RWPE1 (cell line): ENCODE measurements at regions not wholly inside any gene's neighbourhood (a gene's known extent, or its start where the extent isn't known, plus 50 kb on each side); places are given as distances from the start of the nearest gene placed in this dataset.
"Not testable (repeated sequence)": the region's sequence is repeated elsewhere in the genome, so short reads cannot be mapped to it uniquely, and the experiment has no call there.

ENCODE experiments used
- CTCF ChIA-PET: fragments of 350-600 bp; sonication (Branson Sonifier 250); formaldehyde crosslinking; extraction: SDS; loops from one replicate; lab custom pipeline; 2021; lab: Yijun Ruan, JAX
- POLR2A ChIA-PET: fragments of 400-600 bp; formaldehyde crosslinking; extraction: SDS; loops from one replicate; lab custom pipeline; 2020; ENCODE audit warnings: antibody characterized with exemption; ENCODE audit not compliant: low non-redundant PET; lab: Yijun Ruan, JAX
- DNase-seq: peaks from one replicate; pipeline ENCODE4 v3.0.0; 2012; ENCODE audit warnings: low spot score
- H3K27ac ChIP-seq: fragments of 450-650 bp; 2 replicates; pipeline ENCODE4 v1.5.1; 2017
- TF ChIP-seq, protein P1 (sequence below): fragments of 450-650 bp; conservative IDR thresholded peaks from 2 replicates; pipeline ENCODE4 v1.5.1; 2017; ENCODE audit warnings: low read depth, mild to moderate bottlenecking

DNA sequence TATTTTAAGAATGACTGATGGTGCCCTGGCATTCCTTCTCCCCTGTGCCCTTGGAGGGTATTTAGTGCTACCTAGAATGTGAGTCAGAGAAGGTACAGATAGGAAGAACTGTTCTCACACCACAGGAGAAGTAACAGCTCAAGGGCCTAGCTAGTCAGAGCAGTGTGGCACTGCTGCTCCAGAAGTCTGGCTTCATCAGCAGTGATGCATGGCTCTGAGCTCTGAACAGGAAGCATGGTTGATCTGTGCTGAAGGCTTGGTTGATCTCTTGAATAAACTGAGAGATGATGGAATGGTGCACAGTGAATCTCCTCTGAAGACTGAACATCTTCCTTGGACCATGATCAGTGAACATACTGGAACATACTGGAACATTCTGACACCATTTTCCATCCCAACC, 425.3 kb upstream of the SLC35B3 start:
- TF ChIP-seq, protein P1, sequence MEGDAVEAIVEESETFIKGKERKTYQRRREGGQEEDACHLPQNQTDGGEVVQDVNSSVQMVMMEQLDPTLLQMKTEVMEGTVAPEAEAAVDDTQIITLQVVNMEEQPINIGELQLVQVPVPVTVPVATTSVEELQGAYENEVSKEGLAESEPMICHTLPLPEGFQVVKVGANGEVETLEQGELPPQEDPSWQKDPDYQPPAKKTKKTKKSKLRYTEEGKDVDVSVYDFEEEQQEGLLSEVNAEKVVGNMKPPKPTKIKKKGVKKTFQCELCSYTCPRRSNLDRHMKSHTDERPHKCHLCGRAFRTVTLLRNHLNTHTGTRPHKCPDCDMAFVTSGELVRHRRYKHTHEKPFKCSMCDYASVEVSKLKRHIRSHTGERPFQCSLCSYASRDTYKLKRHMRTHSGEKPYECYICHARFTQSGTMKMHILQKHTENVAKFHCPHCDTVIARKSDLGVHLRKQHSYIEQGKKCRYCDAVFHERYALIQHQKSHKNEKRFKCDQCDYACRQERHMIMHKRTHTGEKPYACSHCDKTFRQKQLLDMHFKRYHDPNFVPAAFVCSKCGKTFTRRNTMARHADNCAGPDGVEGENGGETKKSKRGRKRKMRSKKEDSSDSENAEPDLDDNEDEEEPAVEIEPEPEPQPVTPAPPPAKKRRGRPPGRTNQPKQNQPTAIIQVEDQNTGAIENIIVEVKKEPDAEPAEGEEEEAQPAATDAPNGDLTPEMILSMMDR, result no peak
- ChIA-PET POLR2A (no interaction called here), CTCF (interaction anchor here (0.5 kb wide), 1 partner anchor 737 kb away, joined by 3 read pairs; no protein-coding TSS in a partner anchor)
- DNase-seq, result no peak
- no peak overlapping the region for H3K27ac ChIP-seq

DNA sequence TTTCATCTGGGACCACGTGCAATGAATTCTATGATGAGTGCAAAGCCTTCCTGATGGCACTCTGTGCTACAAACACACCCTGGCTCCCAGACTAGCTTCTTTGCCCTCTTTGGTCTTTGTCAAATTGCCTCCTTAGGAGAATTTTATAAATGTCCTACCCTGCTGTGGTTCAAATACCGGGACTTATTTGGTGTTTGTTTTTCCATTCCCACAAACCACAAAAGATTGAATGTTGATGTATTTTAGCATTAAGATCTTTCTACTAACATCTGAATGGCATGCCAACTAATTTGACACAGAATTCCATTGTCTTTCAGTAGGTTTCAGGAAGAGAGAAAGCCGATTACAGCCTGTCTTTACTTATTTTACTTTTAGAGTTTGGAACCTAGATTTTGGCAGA, 424.2 kb upstream of the SLC35B3 start:
- ChIA-PET POLR2A (no interaction called here), CTCF (no interaction called here)
- no peak for DNase-seq
- TF ChIP-seq, protein P1, result no peak
- H3K27ac ChIP-seq, result no peak overlapping the region

DNA sequence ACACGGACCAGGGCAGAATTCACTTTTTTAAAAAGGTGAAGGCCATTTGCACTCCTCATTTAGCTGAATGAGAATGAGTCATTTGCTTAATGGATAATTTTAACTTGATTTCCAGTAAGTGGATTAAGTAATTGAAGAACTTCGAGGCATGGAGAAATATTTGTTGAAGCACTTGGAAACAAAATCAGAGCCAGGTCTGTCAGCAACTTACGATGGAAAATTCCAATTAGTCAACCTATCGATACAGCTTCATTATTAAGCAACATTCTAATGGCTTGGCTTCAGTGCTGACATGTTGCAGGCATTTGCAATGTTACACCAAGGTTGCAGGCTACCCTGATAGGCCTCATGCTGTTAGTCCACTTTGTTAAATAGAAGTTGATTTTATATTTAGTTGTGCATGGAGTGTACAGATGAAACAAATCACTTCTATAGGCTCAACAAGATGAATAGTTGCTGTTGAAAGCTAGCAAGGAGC, 423.5 kb upstream of the SLC35B3 start:
- CTCF ChIA-PET, result no interaction called here
- DNase-seq, result no peak
- POLR2A ChIA-PET, result no interaction called here
- H3K27ac ChIP-seq, result no peak overlapping the region
- TF ChIP-seq, protein P1, result no peak

DNA sequence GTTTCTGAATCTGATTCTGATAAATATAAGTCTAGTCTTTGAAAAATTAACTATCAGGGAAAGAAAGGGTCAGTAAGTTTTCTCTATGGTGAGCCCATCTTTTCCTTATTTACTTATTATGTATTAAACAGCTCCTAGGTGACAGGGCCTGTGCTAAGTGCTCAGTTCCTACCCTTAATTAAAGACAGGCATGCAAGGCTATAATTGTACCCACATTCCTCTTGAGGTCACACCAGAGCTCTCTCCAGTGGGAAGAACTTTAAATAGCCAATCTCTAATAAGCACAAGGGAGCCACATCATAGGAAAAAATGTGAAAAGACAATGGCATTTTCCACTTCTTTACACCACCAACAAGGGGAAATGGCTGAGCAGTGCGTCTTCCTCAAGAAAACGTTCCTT, 421.8 kb upstream of the SLC35B3 start:
- H3K27ac ChIP-seq, result no peak overlapping the region
- DNase-seq, result no peak
- ChIA-PET CTCF (no interaction called here), POLR2A (no interaction called here)
- TF ChIP-seq, protein P1, result no peak

DNA sequence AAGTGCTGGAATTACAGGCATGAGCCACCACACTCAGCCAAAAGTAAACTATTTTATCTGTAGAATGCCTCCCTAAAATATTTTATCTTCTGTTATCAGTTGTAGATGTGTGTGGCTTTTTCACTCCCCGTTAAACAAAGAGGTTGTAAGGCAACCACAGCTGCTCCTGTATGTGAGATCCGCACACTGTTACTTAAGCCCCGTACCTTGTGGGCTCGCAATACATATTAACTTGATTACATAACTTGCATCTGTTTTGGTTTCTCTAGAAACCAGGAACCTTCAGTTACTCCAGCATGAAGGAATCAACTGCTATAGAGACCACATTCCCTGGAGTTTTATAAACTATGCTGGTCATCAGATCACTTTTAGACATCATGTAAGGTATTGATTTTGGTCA, 420.1 kb upstream of the SLC35B3 start:
- CTCF ChIA-PET, result interaction anchor here (0.6 to 0.7 kb wide), 2 partner anchors 126 to 575 kb away, joined by 3 to 5 read pairs; no protein-coding TSS in a partner anchor
- TF ChIP-seq, protein P1, result no peak
- DNase-seq, result no peak
- POLR2A ChIA-PET, result no interaction called here
- H3K27ac ChIP-seq, result no peak overlapping the region

DNA sequence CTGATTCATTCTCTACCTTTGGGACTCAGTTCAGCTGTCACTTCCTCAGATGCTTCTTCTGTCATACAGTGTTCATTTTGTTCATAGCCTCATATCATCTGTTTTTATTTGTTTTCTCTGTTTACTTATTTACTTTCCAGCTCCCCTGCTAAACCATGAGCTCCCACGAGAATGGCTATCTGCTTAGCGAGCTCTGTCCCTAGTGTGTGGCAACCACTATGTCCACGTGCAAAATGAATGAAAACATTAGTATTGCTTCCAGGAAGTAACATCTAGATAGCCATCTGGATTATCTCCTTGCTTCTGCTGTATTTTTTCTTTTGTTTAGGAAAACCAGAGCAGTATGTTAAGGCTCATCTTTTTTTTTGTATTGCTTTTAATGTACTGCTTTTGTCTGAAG, 417.0 kb upstream of the SLC35B3 start:
- CTCF ChIA-PET, result no interaction called here
- POLR2A ChIA-PET, result no interaction called here
- TF ChIP-seq, protein P1, result no peak
- DNase-seq, result no peak
- H3K27ac ChIP-seq, result no peak overlapping the region

DNA sequence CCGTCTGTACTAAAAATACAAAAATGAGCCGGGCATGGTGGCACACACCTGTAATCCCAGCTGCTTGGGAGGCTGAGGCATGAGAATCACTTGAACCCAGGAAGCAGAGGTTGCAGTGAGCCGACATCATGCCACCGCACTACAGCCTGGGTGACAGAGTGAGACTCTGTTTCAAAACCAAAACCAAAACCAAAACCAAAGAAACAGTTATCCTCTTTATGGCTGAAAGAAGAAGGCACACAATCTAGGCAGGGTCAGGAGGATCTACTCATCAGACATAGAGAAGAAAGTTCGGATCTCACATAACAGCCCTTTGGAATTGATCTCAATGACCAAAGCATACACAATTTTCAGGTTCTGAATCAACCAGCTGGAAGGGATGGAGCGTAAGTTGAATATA, 411.3 kb upstream of the SLC35B3 start:
- DNase-seq, H3K27ac ChIP-seq, CTCF ChIA-PET, POLR2A ChIA-PET: not testable (repeated sequence)
